PFSK-1 (cell line): ENCODE measurements at regions not wholly inside any gene's neighbourhood (a gene's known extent, or its start where the extent isn't known, plus 50 kb on each side); places are given as distances from the start of the nearest gene placed in this dataset.

Source experiments
- FOXP2 ChIP-seq: optimal IDR thresholded peaks from 2 replicates; pipeline ENCODE3; 2011; ENCODE audit warnings: borderline replicate concordance, control low read depth, inconsistent platforms; ENCODE audit not compliant: insufficient read depth; ENCODE audit errors: extremely low read length, extremely low read depth
- POLR2AphosphoS5 ChIP-seq: IDR thresholded peaks from 2 replicates; pipeline ENCODE4 v1.6.1; 2012; ENCODE audit warnings: low read depth, mild to moderate bottlenecking, control low read depth, low read length, moderate library complexity
- REST ChIP-seq, 2 experiments: IDR thresholded peaks; 2 replicates each; pipeline versions ENCODE4 v1.6.1 to v1.8.0; 2011 to 2012; ENCODE audit warnings: low read depth in 2 of 2, low read length in 2 of 2, control low read depth in 1 of 2, inconsistent platforms in 1 of 2, mild to moderate bottlenecking in 1 of 2, moderate library complexity in 1 of 2; ENCODE audit not compliant: insufficient read depth in 1 of 2
- SIN3A ChIP-seq: IDR thresholded peaks from 2 replicates; pipeline ENCODE4 v1.6.1; 2012; ENCODE audit warnings: mild to moderate bottlenecking, low read length, moderate library complexity, borderline replicate concordance; ENCODE audit not compliant: insufficient read depth
- TAF1 ChIP-seq: IDR thresholded peaks from 2 replicates; pipeline ENCODE4 v1.6.1; 2012; ENCODE audit warnings: low read length, control low read depth, borderline replicate concordance; ENCODE audit not compliant: insufficient read depth

GRCh38 chrX:8274170-8274569 is 103.1 kb upstream of the VCX2 start:
- TF ChIP-seq FOXP2: no peak
- no peak for TF ChIP-seq REST (IDR thresholded peaks at IDR 0.05; ENCODE audit: insufficient read depth in 1 of 2, low read depth in 2 of 2, low read length in 2 of 2)
- TF ChIP-seq POLR2AphosphoS5: no peak
- no peak for TF ChIP-seq TAF1
- no peak for TF ChIP-seq SIN3A

GRCh38 chrX:8278557-8278956 is 107.5 kb upstream of the VCX2 start:
- no peak for TF ChIP-seq POLR2AphosphoS5
- TF ChIP-seq SIN3A: no peak
- TF ChIP-seq FOXP2: no peak
- no peak for TF ChIP-seq REST (IDR thresholded peaks at IDR 0.05; ENCODE audit: insufficient read depth in 1 of 2, low read depth in 2 of 2, low read length in 2 of 2)
- TF ChIP-seq TAF1: no peak

GRCh38 chrX:8279323-8279722 is 108.3 kb upstream of the VCX2 start:
- TF ChIP-seq FOXP2: no peak
- TF ChIP-seq POLR2AphosphoS5: no peak
- no peak for TF ChIP-seq SIN3A
- no peak for TF ChIP-seq REST (IDR thresholded peaks at IDR 0.05; ENCODE audit: insufficient read depth in 1 of 2, low read depth in 2 of 2, low read length in 2 of 2)
- no peak for TF ChIP-seq TAF1

- TF ChIP-seq SIN3A (no peak), FOXP2 (no peak), POLR2AphosphoS5 (no peak), TAF1 (no peak), REST (IDR thresholded peaks at IDR 0.05; ENCODE audit: insufficient read depth in 1 of 2, low read depth in 2 of 2, low read length in 2 of 2) (no peak)
These were observed 113.1 kb upstream of the VCX2 start for GRCh38 chrX:8284131-8284530.

- no peak for TF ChIP-seq SIN3A
- TF ChIP-seq FOXP2: no peak
- TF ChIP-seq TAF1: no peak
These were observed 117.5 kb upstream of the VCX2 start for GRCh38 chrX:8288590-8288989.
